ENCODE measurements at regions not wholly inside any gene's neighbourhood (a gene's known extent, or its start where the extent isn't known, plus 50 kb on each side); places are given as distances from the start of the nearest gene placed in this dataset.

DNA sequence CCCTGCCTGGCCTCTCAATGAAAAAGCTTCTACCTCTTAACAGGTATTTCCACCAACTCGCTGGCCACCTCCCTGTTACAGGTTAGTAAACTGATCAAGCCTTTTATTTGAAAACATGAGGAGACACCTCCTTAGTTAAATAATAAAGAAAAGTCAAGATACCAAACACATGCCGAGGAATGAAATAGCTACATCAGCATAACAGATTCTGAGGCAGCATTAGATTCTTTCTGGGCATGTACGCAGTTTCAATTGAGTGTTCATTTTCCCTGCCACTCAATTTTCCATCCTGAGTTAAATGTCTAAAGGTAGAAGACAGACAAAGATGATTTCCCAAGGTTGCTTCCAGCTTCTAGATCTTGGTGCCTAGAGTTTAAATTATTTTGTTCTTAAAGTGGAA is 250.5 kb upstream of the LRTM1 start:
- TF ChIP-seq GATA3 (IDR thresholded peaks at IDR 0.05; ENCODE audit: low read depth, low read length) (no peak), GATA2 (IDR thresholded peaks at IDR 0.05; ENCODE audit: low read depth, low read length) (no peak)

DNA sequence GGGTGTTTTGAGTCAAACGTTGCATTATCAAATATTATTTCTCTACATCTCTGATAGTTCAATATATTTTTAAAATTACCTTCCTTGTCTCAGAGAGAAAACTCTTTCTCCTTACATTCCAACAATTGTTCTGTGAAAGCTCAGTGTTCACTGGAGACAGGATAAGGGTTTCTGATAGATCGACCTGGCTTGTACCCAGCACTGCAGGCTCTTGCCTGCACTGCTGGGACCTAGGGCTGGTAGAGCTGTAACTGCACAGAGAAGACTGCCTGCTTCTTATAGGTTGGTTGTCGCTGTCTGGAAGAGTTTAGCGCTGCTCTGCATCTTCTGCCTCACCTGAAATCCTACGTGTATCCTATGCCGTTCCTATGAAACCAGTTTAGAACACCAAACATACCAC is 249.9 kb upstream of the LRTM1 start:
- no peak for TF ChIP-seq GATA3 (IDR thresholded peaks at IDR 0.05; ENCODE audit: low read depth, low read length)
- TF ChIP-seq GATA2 (IDR thresholded peaks at IDR 0.05; ENCODE audit: low read depth, low read length) = no peak

DNA sequence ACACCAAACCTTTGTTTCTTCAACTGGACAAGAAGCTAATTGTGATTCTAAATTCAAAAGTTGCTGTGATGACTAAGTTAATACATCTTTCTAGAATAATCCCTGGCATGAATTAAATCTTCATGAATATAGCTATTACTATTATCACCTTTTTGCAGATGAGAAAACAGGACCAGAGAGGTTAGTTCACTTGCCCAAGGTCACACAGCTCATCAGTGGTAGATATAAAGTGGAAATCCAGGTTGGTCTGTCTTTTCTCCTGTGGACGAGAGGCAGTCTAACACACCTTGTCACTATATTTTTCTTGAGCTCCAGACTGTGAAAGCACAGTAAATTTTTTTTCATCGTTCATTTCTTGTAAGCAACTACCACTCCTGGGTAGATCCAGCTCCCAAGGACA is 247.6 kb upstream of the LRTM1 start:
- TF ChIP-seq GATA3 (IDR thresholded peaks at IDR 0.05; ENCODE audit: low read depth, low read length) = no peak
- no peak for TF ChIP-seq GATA2 (IDR thresholded peaks at IDR 0.05; ENCODE audit: low read depth, low read length)

DNA sequence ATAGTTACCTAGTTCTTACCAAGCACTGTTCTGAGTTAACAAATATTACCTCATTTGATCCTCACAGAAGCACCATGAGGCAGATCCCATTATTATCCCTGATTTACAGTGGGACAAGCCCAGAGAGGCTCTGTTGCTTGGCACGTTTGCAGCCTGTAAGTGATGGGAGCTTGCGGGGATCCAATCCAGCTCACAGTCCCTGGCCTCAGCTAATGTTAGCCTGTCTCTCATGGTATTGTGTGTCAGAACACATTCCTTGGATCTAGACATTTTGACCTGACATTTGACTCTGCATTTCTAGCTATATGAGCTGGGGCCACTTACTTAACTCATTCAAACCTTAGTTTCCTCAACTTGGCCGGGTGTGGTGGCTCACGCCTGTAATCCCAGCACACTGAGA is 246.9 kb upstream of the LRTM1 start:
- TF ChIP-seq GATA3 (IDR thresholded peaks at IDR 0.05; ENCODE audit: low read depth, low read length) = no peak
- TF ChIP-seq GATA2 (IDR thresholded peaks at IDR 0.05; ENCODE audit: low read depth, low read length) = no peak

DNA sequence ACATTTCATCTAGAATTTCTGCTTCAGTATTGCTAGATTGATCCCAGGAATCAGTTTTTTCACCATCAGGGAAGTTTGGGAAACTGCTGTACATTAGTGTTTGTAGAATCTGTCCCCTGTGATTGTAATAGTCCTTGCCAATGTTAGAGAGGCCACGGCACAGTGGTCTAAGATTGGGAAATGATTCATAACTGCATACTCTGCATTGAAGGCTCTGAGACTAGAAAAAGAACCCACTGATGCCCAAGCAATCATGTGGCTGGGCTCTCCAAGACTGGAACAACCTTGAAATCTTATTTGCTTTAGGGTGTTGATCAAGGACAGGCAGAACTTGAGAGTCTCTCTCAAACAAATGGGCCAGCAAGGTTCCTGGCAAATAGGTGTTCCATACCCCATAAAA is 245.6 kb upstream of the LRTM1 start:
- no peak for TF ChIP-seq GATA2 (IDR thresholded peaks at IDR 0.05; ENCODE audit: low read depth, low read length)
- TF ChIP-seq GATA3 (IDR thresholded peaks at IDR 0.05; ENCODE audit: low read depth, low read length) = no peak

DNA sequence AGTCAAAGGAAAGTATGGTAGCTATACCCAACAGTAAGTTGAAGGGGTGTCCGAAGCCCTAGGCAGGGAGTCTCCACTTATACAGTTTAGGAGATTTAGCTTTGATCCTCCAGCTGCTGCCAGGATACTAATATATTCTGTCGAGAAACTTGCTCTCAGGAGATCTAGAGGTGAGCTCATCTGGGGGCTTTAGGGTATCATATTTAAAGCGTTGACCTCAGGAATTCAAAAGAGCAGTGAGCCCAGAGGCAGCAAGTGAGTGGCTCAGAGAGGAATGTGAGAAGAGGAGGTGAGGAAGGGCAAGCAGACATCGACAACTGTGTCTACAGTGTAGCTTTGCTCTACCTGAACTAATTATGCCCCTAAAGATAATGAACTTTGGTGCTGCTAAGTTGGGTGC is 245.1 kb upstream of the LRTM1 start:
- TF ChIP-seq GATA3 (IDR thresholded peaks at IDR 0.05; ENCODE audit: low read depth, low read length) (no peak), GATA2 (IDR thresholded peaks at IDR 0.05; ENCODE audit: low read depth, low read length) (no peak)

DNA sequence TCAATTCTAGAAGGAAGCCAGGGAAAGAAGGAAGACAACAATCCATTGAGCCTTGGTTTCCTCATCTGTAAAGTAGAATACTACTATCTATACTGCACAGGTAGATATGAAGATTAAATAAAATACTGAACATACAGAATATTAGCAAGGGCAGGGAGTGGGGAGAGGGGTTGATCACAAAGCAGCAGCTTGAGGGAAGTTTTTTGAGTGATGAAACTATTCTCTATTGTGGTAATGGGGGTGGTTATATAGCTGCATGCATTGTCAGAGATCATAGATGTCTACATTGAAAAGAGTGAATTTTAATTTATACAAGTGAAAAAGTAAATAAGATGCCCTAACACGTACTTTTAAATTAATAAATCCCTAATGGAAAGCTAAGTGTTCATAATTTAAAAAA is 242.6 kb upstream of the LRTM1 start:
- no peak for TF ChIP-seq GATA3 (IDR thresholded peaks at IDR 0.05; ENCODE audit: low read depth, low read length)
- TF ChIP-seq GATA2 (IDR thresholded peaks at IDR 0.05; ENCODE audit: low read depth, low read length) = no peak

DNA sequence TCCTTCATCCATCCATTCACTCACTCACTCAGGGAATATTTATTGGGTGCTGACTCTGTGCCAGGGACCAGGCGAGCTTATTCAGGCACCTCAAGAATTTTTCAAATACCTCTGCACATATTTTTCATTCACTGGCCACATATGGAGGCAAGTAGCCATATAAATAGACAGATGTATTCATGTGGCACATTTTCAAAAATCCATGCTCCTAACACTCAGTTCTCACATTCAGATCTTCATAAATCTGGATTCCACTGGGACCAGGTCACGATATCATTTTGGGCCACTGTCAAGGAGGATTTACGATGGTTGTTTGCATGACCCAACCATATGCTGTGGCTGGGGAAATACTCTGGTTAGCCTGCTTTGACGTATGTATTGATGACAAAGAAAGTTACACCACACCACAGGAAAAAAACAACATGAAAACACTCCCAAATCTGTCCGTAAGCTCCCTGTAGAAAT is 241.8 kb upstream of the LRTM1 start:
- TF ChIP-seq GATA3 (IDR thresholded peaks at IDR 0.05; ENCODE audit: low read depth, low read length) = no peak
- no peak for TF ChIP-seq GATA2 (IDR thresholded peaks at IDR 0.05; ENCODE audit: low read depth, low read length)

DNA sequence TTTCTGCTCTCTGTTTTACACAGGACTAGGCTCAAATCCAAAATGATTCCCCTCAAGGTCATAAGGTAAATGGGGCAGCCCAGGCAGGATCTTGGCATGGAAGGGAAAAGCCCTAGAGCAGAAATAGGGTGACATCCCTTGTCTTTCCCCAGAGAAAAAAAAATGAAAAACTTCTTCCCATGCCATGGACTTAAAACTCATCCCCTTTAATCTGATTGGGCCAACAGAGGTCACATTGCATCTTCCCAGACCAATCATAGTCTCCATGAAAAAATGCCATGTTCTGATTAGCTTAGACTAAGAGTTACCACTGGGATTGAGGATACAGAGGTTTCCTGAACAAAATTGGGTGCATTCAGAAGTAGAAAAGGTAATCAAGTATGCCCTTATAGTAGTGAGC is 241.3 kb upstream of the LRTM1 start:
- no peak for TF ChIP-seq GATA3 (IDR thresholded peaks at IDR 0.05; ENCODE audit: low read depth, low read length)
- TF ChIP-seq GATA2 (IDR thresholded peaks at IDR 0.05; ENCODE audit: low read depth, low read length) = no peak

DNA sequence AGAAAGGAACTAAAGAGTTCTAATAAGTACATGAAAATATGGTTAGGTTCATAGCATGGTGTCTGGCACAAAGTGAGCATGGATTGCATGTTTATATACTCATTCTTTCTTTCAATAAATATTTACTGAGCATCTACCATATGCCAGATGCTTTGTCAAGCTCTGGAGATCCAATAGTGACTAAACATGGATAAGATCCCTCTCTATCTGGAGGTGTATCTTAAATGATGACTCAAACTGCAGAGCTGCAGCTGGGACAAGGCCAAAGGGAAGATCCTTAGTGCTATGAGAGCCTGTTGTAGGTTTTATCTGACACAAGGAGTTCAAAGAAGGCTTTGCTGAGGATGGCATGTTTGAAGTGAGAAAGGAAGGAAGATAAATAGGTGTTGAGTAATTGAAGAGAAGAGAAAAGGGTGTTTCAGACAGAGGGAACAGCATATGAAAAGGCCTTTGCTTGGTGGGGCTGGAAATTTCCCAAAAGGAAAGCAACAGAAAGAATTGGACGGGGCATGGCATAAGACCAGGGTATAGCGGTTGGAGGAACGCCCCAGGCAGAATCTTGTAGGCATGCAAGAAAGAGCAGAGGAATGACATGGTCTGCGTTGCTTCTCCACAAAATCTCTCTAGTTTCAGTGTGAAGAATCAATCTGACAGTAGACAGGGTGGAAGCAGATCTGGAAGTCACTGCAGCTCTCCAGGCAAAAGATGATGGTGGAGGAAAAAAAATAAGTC is 239.9 kb upstream of the LRTM1 start:
- TF ChIP-seq GATA3 (IDR thresholded peaks at IDR 0.05; ENCODE audit: low read depth, low read length) = no peak
- no peak for TF ChIP-seq GATA2 (IDR thresholded peaks at IDR 0.05; ENCODE audit: low read depth, low read length)

DNA sequence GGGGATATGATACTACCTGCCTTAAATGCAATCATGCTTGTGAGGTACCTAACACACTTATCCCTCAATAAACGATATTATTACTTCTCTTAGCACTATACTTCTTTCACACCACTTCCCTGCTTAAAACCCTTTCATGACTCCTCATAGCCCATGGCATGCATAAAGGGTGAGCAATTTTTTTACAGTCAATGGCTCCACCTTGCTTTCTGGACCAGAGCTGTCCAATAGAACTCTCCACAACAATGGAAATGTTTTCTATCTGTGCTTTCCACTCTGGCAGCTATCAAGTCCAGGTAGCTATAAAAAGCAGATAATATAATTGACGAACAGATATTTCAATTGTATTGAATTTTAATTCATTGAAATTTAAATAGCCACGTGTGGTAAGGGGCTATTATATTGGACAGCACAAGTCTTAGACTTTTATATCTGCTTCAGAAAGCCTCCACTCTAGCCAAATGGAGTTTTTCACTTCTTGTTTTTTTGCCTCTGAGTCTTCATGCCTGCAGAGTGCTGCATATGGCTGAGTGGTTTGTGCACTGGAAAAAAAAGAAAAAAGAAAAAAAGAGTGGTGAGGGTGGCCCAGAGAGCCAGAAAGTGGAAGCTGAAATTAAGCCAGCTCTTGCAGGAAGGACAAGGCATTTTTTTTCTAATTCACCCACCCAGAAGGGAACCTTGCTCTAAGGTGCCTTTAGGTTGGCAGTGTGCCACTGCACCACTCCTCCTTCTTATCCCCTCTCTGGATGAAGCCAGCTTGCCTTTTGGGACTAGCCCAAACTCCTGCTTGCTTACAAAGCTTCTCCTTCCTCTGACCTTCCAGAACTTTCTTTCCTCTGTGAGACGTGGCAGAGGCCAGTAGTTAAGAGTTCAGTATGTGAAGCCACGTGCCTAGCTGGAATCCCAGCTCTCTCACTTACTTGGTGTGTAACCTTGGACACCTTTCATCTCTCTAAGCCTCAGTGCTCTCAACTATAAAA is 239.0 kb upstream of the LRTM1 start:
- TF ChIP-seq GATA2 (IDR thresholded peaks at IDR 0.05; ENCODE audit: low read depth, low read length) (no peak), GATA3 (IDR thresholded peaks at IDR 0.05; ENCODE audit: low read depth, low read length) (no peak)

DNA sequence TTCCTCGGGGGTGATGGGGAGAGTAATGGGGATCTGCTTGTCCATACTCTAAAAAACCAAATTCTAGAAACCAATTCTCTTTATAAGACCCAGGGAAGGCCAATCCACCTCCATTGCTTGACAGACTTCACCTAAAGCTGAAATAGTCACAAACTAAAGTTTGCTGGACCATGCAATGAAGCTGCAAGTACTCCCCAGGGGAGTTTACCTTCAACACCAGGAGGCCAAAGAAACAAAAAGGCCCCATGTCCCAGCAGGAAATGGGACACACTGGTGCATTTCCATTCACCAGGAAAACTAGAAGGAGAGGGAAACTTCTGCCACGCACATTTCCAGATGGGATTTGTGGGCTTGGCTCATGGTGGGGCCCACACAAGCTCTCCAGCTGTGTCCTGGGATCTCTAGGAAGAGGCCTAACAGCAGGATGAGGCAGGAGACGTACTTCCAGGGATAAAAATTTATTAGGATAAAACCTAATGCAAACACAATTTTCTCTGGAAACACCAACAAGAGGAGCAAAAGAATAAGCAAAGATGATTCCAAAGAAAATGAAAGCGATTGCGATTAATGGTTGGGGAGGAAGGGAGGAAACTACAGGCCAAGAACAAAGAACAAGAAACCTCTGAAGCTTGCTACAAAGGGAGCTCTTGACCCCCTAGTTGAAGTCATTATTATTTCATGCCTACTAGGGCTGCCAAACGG is 238.0 kb upstream of the LRTM1 start:
- TF ChIP-seq GATA3 (IDR thresholded peaks at IDR 0.05; ENCODE audit: low read depth, low read length) = no peak
- TF ChIP-seq GATA2 (IDR thresholded peaks at IDR 0.05; ENCODE audit: low read depth, low read length) = no peak

DNA sequence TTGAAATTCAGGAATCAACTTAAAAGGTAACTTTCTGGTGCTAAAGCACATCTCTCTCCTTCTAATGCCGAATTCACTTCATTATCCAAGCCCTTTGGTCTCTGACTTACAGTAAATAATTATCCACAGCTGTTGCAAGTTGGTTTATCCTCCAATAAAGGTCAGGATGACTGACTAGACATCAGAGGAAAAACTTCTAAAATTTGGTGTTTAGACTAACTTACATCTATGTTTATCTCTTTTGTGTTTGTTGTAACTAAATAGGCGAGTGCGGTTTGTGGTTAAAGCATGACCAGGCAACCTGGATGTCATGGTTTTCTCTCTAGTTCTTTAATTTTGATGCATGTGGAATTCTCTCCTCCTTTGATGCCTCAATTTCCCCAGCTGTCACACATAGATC is 237.4 kb upstream of the LRTM1 start:
- TF ChIP-seq GATA2 (IDR thresholded peaks at IDR 0.05; ENCODE audit: low read depth, low read length) = no peak
- no peak for TF ChIP-seq GATA3 (IDR thresholded peaks at IDR 0.05; ENCODE audit: low read depth, low read length)

DNA sequence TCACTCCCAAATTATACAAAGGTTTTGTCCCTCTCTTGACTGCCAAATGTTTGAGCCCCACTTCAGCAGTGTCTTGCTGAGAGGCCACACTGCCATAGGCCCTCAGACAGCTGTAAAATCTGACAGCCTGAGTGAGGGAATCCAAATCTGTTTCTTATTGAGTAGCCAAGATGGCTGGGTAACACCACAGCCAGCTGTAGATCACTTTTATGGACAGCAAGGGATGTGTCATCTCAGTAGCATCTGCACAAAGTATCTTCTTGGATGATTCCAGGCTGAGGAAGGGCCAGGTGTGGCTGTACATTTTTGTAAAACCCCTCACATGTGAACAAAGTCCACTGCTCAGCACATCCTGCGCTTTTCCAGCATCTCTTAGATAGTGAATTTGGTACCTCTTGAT is 237.0 kb upstream of the LRTM1 start:
- TF ChIP-seq GATA3 (IDR thresholded peaks at IDR 0.05; ENCODE audit: low read depth, low read length) (no peak), GATA2 (IDR thresholded peaks at IDR 0.05; ENCODE audit: low read depth, low read length) (no peak)

Data from SH-SY5Y (cell line).